ENCODE measurements at regions not wholly inside any gene's neighbourhood (a gene's known extent, or its start where the extent isn't known, plus 50 kb on each side); places are given as distances from the start of the nearest gene placed in this dataset.
"Not testable (repeated sequence)": the region's sequence is repeated elsewhere in the genome, so short reads cannot be mapped to it uniquely, and the experiment has no call there.

- not testable (repeated sequence) for H3K79me2 ChIP-seq (ENCODE audit: control insufficient read depth, insufficient read depth, low read length, unreplicated experiment); H3K27ac ChIP-seq (ENCODE audit: low read depth, low read length); H3K4me1 ChIP-seq (ENCODE audit: control insufficient read depth, insufficient read depth, low read length, unreplicated experiment); H3K27me3 ChIP-seq (ENCODE audit: insufficient read depth, low read length); H3K4me3 ChIP-seq (ENCODE audit: low read depth, low read length); H3K36me3 ChIP-seq (ENCODE audit: insufficient read depth, low read length); H2AFZ ChIP-seq (ENCODE audit: low read length, unreplicated experiment)
Measured at GRCh38 chrX:66692512-66692911, 53.6 kb upstream of the EDA2R start.
